ENCODE measurements at regions not wholly inside any gene's neighbourhood (a gene's known extent, or its start where the extent isn't known, plus 50 kb on each side); places are given as distances from the start of the nearest gene placed in this dataset.
"Not testable (repeated sequence)": the region's sequence is repeated elsewhere in the genome, so short reads cannot be mapped to it uniquely, and the experiment has no call there.

DNA sequence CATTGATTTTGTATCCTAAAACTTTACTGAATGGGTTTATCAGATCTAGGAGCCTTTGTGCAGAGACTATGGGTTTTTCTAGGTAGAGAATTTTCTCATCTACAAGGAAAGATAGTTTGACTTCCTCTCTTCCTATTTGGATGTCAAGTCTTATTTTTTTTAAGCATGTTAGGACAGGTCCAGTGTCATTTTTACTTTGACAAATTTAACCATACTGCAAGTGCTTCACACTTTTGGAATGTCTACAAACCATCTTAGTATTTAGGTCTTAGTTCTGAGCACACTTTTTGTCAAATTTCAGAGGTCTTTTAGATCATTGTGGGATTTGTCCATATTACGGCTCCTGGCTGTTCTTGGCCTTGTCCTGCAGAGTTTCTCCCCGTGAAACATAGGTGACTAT lies 715.2 kb upstream of the RAG2 start:
- in situ Hi-C loops (cut with MboI; ENCODE audit: low sequenced_read_pairs) = no loop called here

DNA sequence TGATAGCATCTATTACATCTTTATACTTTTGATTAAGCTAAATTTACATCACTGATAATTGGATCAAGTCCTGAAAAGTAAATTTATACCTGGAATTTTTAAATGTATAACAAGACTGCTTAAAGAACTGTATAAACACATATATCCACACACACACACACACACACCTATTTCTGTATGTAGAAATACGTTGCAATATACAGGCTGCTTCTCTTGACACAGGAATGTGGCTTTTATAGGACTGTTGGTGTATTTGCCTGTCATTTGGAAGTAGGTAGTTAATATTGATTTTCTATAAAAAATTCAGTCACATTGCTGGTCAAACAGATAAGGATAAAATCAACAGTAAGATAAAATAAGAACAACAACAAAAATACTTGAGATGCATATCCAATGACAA lies 708.5 kb upstream of the RAG2 start:
- in situ Hi-C loops (cut with MboI; ENCODE audit: low sequenced_read_pairs) = no loop called here

DNA sequence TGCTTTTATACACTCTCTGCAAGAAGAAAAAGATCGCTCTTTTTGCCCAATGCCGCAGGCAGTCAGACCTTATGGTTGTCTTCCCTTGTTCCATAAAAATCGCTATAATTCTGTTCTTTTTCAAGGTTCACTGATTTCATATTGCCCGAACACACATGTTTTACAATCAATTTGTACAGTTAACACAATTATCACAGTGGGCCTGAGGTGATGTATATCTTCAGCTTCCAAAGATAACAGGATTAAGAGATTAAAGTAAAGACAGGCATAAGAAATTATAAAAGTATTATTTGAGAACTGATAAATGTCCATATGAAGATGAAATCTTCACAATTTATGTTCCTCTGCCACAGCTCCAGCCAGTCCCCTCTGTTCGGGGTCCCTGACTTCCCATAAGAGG lies 703.4 kb upstream of the RAG2 start:
- in situ Hi-C loops (cut with MboI; ENCODE audit: low sequenced_read_pairs) = not testable (repeated sequence)

DNA sequence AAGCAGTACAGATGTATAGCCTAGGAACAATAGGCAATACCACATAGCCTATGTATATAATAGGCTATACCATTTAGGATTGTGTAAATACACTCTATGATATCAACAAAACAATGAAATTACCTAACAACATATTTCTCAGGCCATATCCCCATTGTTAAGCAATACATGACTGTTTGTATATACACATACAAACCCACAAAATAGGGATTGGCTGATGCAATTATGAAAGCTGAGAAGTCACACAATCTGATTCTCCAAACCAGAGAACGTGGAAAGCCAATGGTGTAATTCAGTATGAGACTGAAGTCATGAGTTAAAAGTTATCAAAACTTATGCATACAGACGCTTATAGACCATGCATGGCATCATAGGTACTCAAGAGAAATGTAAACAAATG lies 700.1 kb upstream of the RAG2 start:
- in situ Hi-C loops (cut with MboI; ENCODE audit: low sequenced_read_pairs) = no loop called here

DNA sequence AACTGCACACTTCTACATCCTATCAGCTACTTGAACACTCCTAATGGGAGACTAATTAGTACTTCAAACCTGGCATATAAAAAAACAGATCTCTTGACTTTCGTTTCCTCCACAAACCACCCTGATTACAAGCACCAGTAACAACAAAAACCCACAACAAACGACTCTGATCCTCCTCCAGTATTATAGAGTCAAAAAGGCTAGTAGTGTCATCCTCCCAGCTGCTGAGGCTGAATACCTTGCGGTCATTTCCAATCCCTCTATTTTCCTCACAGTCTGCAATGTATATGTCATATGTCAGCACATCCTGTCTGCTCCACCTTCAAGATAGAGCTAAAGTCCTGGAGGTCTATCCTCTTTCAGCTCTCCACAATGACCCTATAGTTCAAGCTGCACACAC lies 688.9 kb upstream of the RAG2 start:
- in situ Hi-C loops (cut with MboI; ENCODE audit: low sequenced_read_pairs) = no loop called here

DNA sequence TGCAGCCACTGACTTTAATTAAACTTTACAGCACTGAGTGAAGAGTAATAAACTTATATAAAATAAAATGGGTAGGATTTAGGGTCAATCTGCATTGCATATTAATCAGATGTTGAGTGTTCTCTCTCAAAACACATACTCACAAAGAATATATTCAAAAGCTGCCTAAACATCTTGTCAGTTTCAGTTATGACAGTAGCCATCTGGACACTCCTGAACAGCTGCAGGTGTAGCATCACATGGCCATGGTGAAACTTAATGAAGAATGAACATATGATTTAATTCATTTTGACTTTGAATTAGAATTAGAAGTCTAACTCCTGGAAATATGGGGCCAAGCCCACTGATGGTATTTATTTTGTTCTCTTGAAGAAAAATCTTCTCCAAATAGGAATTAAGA lies 684.3 kb upstream of the RAG2 start:
- in situ Hi-C loops (cut with MboI; ENCODE audit: low sequenced_read_pairs) = no loop called here

DNA sequence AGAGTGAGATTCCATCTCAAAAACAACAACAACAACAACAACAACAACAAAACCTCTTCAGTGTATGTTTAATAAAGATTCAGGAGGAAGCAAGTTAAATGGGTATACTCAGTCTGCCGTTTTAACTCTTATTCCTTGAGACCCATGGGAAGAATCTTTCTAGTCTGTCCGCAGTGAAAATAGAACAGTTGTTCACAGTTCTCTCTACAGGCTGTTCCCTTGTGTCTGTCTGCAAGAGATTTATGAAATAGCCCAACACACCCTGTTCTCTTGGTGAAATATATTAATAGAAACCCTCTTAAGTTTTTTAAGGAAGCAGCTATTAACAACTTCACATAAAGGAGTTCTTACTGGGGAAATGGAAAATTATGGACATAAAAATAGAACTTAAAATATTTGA lies 682.2 kb upstream of the RAG2 start:
- in situ Hi-C loops (cut with MboI; ENCODE audit: low sequenced_read_pairs) = no loop called here

DNA sequence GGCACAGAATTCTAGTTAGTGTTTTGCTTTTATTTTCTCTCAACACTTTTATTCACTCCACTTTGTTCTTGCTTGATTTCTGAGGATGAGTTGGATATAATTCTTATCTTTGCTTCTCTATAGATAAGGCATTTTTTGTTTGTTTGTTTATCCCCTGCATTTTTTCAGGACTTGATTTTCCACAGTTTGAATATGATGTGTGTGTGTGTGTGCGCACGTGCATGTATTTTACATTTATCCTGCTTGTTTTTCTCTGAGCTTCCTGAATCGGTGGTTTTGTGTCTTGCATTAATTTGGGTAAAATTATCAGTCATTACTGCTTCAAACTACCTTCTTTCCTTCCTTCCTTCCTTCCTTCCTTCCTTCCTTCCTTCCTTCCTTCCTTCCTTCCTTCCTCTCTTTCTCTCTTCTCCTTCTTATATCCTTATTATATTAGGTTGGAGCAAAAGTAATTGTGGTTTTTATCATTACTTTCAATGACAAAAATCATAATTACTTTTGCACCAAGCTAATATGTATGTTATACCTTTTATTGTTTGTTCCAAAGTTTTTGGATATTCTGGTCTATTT lies 679.9 kb upstream of the RAG2 start:
- in situ Hi-C loops (cut with MboI; ENCODE audit: low sequenced_read_pairs) = no loop called here

DNA sequence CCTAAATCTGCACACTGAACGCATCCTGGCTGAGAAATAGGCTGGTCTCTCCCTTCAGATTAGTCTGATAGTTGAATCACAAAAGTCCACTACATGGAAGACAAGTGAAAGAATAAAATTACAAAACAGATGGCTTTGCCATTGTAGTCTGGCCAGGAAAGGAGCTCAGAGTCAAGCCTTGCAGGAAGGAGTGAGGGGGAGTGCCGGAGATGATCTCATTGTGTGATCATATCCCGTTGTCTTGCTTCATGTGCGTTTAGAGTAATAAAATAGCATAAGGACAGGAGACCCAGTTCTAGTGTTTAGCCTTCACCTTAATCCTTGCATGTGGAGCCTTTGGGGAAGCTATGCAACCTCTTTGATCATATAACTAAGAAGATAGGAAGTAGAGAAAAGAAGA lies 666.7 kb upstream of the RAG2 start:
- in situ Hi-C loops (cut with MboI; ENCODE audit: low sequenced_read_pairs) = no loop called here

DNA sequence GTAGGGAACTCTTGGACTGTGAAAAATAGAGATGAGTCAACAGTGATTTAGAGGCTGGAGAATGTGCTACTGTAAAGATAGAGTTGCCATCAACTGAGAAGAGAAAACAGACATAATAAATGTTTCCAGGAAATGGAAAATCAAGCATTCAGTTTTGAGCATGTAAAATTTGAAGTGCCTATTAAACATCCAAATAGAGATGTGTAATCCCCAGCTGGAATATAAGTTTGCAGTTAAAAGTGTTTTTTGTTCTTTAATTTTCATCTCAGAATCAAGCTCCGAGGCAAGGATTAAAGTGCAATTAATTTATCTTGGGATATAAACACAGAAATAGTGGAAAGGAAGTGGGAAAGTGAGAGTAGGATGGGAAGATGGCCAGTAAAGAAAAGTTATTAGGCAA lies 666.0 kb upstream of the RAG2 start:
- in situ Hi-C loops (cut with MboI; ENCODE audit: low sequenced_read_pairs) = no loop called here

DNA sequence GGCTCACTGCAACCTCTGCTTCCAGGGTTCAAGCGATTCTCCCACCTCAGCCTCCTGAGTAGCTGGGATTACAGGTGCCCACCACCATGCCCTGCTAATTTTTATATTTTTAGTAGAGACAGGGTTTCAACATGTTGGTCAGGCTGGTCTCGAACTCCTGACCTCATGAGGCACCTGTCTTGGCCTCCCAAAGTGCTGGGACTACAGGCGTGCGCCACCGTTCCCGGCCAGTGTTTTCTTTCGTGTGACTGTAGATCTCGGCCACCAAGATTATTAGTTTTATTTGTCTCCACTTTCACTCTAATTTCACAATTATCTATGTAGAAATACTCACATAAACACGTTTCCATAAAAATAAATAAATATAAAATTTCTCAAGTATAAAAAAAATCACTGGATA lies 665.4 kb upstream of the RAG2 start:
- in situ Hi-C loops (cut with MboI; ENCODE audit: low sequenced_read_pairs) = not testable (repeated sequence)

DNA sequence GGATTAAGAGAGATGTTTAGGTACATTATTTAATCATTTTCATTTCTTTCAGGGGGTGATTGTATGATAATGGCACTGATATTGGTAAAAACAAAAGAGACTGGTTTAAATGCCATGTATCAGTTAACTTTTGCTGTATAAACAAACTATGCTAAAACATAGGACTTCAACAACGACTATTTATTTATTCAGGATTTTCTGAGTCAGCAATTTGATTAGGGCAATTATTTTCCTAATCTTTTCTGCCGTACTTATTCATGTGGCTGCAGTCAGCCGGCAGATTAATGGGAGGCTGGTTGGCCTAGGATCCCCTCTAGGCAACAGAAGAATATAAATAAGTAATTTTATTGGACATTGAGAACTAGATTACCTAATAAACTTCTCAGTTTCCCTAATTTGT lies 661.7 kb upstream of the RAG2 start:
- in situ Hi-C loops (cut with MboI; ENCODE audit: low sequenced_read_pairs) = no loop called here

DNA sequence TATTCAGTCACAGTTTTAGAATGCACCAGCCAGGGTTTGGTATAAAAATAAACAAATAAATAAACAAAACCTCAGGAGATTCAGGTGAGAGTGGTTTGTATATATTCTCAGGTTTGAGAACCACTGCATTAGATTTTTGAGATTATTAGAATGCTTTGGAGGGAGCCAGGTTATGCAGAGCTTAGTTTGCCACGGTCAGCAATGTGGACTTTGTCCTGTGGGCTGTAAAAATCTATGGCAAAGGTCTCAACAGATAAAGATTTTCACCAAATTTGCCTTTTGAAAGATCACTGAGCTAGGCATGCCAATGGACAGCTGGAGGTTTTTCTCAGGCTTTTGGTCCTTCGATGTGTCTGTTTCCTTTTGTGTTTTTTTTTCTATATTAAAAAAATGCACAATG lies 650.1 kb upstream of the RAG2 start:
- in situ Hi-C loops (cut with MboI; ENCODE audit: low sequenced_read_pairs) = no loop called here

DNA sequence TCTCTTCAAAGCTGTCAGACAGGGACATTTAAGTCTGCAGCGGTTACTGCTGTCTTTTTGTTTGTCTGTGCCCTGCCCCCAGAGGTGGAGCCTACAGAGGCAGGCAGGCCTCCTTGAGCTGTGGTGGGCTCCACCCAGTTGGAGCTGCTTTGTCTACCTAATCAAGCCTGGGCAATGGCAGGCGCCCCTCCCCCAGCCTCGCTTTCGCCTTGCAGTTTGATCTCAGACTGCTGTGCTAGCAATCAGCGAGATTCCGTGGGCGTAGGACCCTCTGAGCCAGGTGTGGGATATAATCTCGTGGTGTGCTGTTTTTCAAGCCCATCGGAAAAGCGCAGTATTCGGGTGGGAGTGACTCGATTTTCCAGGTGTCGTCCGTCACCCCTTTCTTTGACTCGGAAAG lies 648.1 kb upstream of the RAG2 start:
- in situ Hi-C loops (cut with MboI; ENCODE audit: low sequenced_read_pairs) = not testable (repeated sequence)

DNA sequence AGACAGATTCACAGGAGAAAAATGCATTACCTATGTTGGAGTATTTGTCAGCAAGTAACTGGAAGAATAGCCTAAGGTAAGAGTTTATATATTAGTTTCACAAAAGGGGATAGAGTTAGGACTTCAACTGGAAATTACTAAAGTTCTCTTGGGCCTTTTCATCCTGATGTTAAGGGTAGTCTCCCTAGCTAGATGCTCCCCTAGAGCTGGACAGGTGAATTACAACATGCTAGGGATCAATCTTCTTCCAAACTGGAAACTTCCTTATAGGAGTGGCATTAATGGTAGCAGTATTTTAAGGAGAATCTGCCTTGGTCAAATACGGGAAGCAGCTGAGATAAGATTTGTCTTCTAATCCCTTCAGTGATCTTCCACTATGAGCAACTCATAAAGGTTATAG lies 632.8 kb upstream of the RAG2 start:
- in situ Hi-C loops (cut with MboI; ENCODE audit: low sequenced_read_pairs) = no loop called here

DNA sequence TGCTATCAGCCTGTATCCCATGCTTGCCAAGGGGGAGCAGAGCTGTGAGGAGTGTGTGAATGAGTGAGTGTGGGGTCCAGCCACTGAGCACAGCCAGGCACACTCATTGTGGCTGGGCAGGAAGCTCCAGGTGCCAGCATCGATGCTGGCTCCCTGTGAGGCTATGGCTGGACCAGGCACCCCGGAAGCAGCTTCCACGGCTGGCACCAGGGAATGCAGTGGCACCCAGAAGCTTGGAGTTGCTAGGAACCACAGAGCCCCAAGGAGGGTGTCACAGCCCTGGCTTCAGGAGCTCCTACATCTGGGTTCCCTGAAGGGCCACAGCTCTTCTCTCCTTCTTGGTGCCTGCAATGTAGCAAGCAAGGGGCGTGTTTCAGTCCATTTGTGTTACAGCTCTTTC lies 625.9 kb upstream of the RAG2 start:
- in situ Hi-C loops (cut with MboI; ENCODE audit: low sequenced_read_pairs) = no loop called here

DNA sequence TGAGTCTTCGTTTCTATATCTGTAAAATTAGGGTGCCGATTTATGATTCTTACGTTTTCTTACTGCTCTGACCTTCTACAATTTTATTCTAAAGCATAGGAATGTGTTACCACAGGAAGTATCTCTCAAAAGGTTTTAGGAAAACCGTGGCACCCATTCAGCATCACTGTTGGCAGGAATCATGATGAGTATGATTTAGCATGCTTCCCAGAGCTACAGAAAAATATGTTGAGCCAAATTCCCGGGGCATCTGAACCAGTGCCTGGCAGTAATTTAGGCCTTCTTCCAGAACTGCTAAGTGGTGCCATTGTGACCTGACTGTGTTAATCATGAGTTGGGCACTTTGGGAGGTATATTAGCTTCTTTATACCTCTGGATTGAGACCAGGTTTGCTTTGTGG lies 605.0 kb upstream of the RAG2 start:
- in situ Hi-C loops (cut with MboI; ENCODE audit: low sequenced_read_pairs) = no loop called here

DNA sequence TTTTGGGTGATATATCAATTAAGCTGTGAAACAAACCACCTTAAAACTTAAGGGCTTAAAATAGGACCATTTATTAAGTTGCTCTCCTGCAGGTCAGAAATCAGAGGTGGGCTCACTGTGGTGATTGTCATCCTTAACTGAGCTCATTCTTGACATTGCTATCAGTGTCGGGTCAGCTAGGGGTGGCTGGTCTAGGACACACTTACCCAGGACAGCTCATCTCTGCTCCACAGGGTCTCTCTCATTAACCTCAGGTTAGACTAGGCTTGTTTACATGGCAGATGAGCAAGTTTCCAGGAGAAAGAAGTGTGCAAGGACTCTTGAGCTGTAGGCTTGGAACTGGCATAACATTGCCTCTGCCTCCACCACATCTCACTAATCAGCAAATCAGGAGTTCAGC lies 601.0 kb upstream of the RAG2 start:
- in situ Hi-C loops (cut with MboI; ENCODE audit: low sequenced_read_pairs) = no loop called here

DNA sequence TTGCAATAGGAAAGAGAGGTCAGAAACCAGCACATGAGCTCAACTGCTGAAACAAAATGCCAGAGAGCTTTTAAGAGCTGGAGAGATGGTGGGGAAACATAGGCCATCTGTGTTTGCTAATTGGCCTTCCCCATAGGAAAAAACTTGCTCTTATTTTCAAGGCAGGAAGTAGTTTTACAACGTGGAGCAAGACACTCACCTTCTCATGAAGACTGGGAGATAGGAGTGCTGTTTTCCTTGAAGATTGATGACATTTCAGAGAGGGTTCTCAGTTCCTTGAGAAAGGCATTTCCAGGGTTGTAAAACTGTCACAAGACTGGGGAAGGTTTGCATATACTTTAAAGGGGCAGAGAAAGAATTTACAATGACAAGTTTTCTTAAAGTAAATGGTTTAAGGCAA lies 586.3 kb upstream of the RAG2 start:
- in situ Hi-C loops (cut with MboI; ENCODE audit: low sequenced_read_pairs) = no loop called here

DNA sequence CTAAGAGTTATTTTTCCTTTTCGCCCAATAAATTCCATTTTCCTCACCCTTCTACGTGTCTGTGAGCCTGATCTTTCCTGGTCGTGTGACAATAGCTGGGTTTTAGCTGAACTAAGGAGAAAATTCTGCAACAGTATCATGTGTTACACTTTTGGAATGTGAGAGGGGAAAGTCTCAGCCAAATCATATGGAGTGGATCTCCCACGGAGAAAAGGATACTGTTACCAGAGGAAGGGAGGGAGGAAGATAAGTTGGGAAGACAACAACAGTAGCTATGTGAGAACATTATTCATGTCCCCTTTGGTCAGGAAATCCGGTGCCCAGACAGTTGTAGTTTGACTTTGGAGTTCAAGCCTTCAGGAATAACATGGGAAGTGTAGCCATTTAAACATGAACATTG lies 584.0 kb upstream of the RAG2 start:
- in situ Hi-C loops (cut with MboI; ENCODE audit: low sequenced_read_pairs) = no loop called here

DNA sequence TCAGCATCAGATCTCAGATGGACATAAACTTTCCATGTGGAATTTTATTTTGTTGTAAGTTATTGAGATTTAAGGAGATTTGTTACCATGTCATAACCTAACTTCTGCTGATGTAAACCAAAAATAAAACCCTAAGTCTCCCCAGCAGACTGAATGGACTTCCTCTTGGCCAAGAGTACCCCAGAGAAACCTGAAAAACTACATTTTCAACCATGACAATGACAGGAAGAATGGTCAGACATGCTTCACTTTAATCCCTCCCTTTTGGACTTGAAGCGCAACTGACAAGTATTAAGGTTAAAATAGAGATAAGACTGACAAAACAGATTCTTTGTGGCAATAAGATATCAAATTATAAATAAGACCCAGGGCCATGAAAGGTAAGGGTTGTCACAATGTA lies 579.7 kb upstream of the RAG2 start:
- in situ Hi-C loops (cut with MboI; ENCODE audit: low sequenced_read_pairs) = no loop called here

DNA sequence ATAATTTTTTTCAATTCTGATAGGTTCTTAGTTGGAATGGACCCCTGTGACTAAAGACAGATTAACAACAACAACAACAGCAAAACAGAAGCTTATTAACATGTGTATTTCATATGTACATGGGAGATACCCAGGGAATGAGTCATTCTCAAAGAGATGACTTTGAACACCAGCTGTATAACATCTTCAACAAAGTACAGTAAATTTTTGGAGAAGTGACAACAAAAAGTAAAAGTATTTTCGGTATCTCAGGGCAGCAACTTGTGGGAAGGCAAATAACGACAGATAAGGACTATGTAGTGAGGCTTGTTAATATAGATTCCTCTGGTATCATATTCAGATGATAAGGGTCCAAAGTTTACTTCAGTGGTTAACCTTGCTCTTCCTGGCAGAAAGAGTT lies 573.4 kb upstream of the RAG2 start:
- in situ Hi-C loops (cut with MboI; ENCODE audit: low sequenced_read_pairs) = no loop called here

DNA sequence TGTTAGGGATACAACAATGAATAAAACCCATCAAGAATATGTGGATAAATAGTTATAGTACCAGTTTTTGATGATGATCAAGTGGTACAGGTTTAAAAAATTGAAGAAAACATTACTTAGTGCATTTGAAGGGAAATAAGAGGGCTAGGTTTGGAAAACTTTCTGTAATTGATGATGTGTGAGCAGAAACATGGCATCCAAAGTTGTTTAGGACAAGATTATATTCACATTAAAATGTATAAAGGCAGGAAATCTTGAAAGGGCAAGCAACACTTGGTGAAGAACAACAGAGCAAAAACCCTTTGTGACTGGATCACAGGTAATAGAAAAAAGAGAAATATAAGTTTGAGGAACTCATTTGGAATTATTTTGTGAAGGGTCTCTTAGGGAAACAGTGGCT lies 572.3 kb upstream of the RAG2 start:
- in situ Hi-C loops (cut with MboI; ENCODE audit: low sequenced_read_pairs) = no loop called here

DNA sequence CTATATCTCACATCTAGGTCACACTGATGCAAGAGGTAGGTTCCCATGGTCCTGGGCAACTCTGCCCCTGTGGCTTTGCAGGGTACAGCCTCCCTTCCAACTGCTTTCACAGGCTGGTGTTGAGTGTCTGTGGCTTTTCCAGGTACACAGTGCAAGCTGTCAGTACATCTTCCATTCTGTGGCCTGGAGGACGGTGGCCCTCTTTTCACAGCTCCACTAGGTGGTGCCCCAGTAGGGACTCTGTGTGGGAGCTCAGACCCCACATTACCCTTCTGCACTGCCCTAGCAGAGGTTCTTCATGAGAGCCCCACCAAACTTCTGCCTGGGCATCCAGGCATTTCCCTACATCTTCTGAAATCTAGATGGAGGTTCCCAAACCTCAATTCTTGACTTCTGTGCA lies 547.4 kb upstream of the RAG2 start:
- in situ Hi-C loops (cut with MboI; ENCODE audit: low sequenced_read_pairs) = not testable (repeated sequence)

Data from HL-60/S4 treated with phorbol 12-myristate 13-acetate at 8.2 ng/mL for 4 days and 3 days (cell line).